ENCODE measurements at regions not wholly inside any gene's neighbourhood (a gene's known extent, or its start where the extent isn't known, plus 50 kb on each side); places are given as distances from the start of the nearest gene placed in this dataset.

GRCh38 chr7:94080551-94080950 is 76.4 kb upstream of the BET1 start:
- no peak for TF ChIP-seq SIN3A (IDR thresholded peaks at IDR 0.05; ENCODE audit: borderline replicate concordance, insufficient read depth, low read length)
- TF ChIP-seq POLR2AphosphoS5 (IDR thresholded peaks at IDR 0.05; ENCODE audit: low read depth, low read length), result no peak
- no peak for TF ChIP-seq TAF1 (IDR thresholded peaks at IDR 0.05; ENCODE audit: borderline replicate concordance, insufficient read depth, low read length)
- no peak for TF ChIP-seq REST (IDR thresholded peaks at IDR 0.05; ENCODE audit: insufficient read depth in 1 of 2, low read depth in 2 of 2, low read length in 2 of 2)
- TF ChIP-seq FOXP2 (optimal IDR thresholded peaks at IDR 0.05; ENCODE audit: borderline replicate concordance, extremely low read depth, extremely low read length, insufficient read depth), result no peak

All from PFSK-1 (cell line).